HCT116 (cell line): ENCODE measurements at regions not wholly inside any gene's neighbourhood (a gene's known extent, or its start where the extent isn't known, plus 50 kb on each side); places are given as distances from the start of the nearest gene placed in this dataset.

Experiments used
- ATAC-seq: fragments of 200-7000 bp; cut with Tn5 transposase; 2 replicates; pipeline ENCODE4 v1.9.1; 2020; ENCODE audit warnings: mild to moderate bottlenecking, moderate library complexity
- BruUV-seq: library from RNA; stranded (reverse); fragments of 400-500 nt; replicated peaks from 2 replicates; lab custom pipeline; 2021; lab: Mats Ljungman, UMichigan
- CTCF ChIA-PET: fragments of 300-600 bp; sonication (Branson Sonifier 250); formaldehyde crosslinking; loops from one replicate; lab custom pipeline; 2021; ENCODE audit warnings: antibody characterized with exemption; lab: Charles Lee
- POLR2A ChIA-PET: fragments of 300-600, 350-600 bp; sonication (Branson Sonifier 250); formaldehyde crosslinking; loops from one replicate; lab custom pipeline; 2021; ENCODE audit warnings: antibody characterized with exemption; lab: Charles Lee
- RAD21 ChIA-PET, 2 experiments: fragments of 300-600 bp; sonication (Branson Sonifier 250); formaldehyde crosslinking; loops; one replicate each; lab custom pipeline; 2023; ENCODE audit warnings: low total read pairs in 2 of 2; ENCODE audit not compliant: uncharacterized antibody in 2 of 2, unreplicated experiment in 2 of 2, low non-redundant PET in 1 of 2; lab: Charles Lee
- DNase-seq: peaks from one replicate; pipeline ENCODE4 v3.0.0-alpha.2; 2010; ENCODE audit warnings: low read depth, low spot score
- H2AFZ ChIP-seq: fragments of 200-600 bp; shearing (Covaris generic), sonication (generic); 2 replicates; pipeline ENCODE4 v1.6.1; 2017; ENCODE audit warnings: low read depth, mixed run types, mixed read lengths, antibody characterized with exemption, low read length; ENCODE audit not compliant: poor library complexity, severe bottlenecking
- H3K27ac ChIP-seq: 2 replicates; pipeline ENCODE4 v1.5.1; 2012; ENCODE audit warnings: low read depth, low read length
- H3K27me3 ChIP-seq: fragments of 200-600 bp; sonication (generic); 2 replicates; pipeline ENCODE4 v1.6.1; 2016; ENCODE audit warnings: mixed run types, low read length, mixed read lengths; ENCODE audit not compliant: insufficient read depth
- H3K36me3 ChIP-seq, 2 experiments: fragments of 200-500 bp in 1 of 2; fragments of 200-600 bp in 1 of 2; sonication (Bioruptor generic) in 1 of 2; sonication (generic) in 1 of 2; 2 replicates each; pipeline versions ENCODE4 v1.5.1 to v1.6.1; 2014 to 2016; ENCODE audit warnings: low read length in 2 of 2, inconsistent platforms in 1 of 2, mixed read lengths in 1 of 2, mixed run types in 1 of 2; ENCODE audit not compliant: insufficient read depth in 2 of 2, control insufficient read depth in 1 of 2
- H3K4me1 ChIP-seq, 2 experiments: fragments of 200-600 bp in 1 of 2; sonication (generic) in 1 of 2; 2 replicates each; pipeline versions ENCODE4 v1.5.1 to v1.6.1; 2012 to 2017; ENCODE audit warnings: low read length in 2 of 2, inconsistent platforms in 1 of 2, mild to moderate bottlenecking in 1 of 2, mixed read lengths in 1 of 2, mixed run types in 1 of 2, moderate library complexity in 1 of 2; ENCODE audit not compliant: insufficient read depth in 2 of 2, control insufficient read depth in 1 of 2
- H3K4me2 ChIP-seq: fragments of 200-600 bp; sonication (generic); 2 replicates; pipeline ENCODE4 v1.6.1; 2017; ENCODE audit warnings: mixed run types, low read length, mixed read lengths
- H3K4me3 ChIP-seq, 2 experiments: fragments of 200-600 bp in 1 of 2; sonication (generic) in 1 of 2; replicated peaks in 1 of 2; 2 replicates each; pipeline ENCODE4 v1.5.1; 2011 to 2016; ENCODE audit warnings: low read length in 2 of 2, control low read depth in 1 of 2, low read depth in 1 of 2, mild to moderate bottlenecking in 1 of 2, mixed read lengths in 1 of 2, mixed run types in 1 of 2
- H3K79me2 ChIP-seq: fragments of 200-600 bp; sonication (generic); 2 replicates; pipeline ENCODE4 v1.6.1; 2017; ENCODE audit warnings: mild to moderate bottlenecking, mixed run types, low read length, moderate library complexity, mixed read lengths; ENCODE audit not compliant: insufficient read depth
- H3K9ac ChIP-seq: fragments of 200-600 bp; sonication (generic); 2 replicates; pipeline ENCODE4 v1.6.1; 2016; ENCODE audit warnings: low read length, mixed read lengths
- H3K9me2 ChIP-seq: fragments of 200-600 bp; sonication (generic), shearing (Covaris generic); 2 replicates; pipeline ENCODE4 v1.6.1; 2017; ENCODE audit warnings: mixed run types, mild to moderate bottlenecking, moderate library complexity; ENCODE audit not compliant: insufficient read depth
- H3K9me3 ChIP-seq, 2 experiments: fragments of 200-500 bp in 1 of 2; fragments of 200-600 bp in 1 of 2; sonication (Bioruptor generic) in 1 of 2; sonication (generic) in 1 of 2; 2 replicates each; pipeline ENCODE4 v1.6.1; 2014 to 2017; ENCODE audit warnings: low read length in 2 of 2, mixed read lengths in 2 of 2, inconsistent platforms in 1 of 2, low read depth in 1 of 2, mild to moderate bottlenecking in 1 of 2, mixed run types in 1 of 2, moderate library complexity in 1 of 2; ENCODE audit not compliant: control insufficient read depth in 1 of 2, insufficient read depth in 1 of 2
- H4K20me1 ChIP-seq: fragments of 200-600 bp; sonication (generic), shearing (Covaris generic); 2 replicates; pipeline ENCODE4 v1.6.1; 2017; ENCODE audit warnings: mixed run types, mild to moderate bottlenecking, moderate library complexity; ENCODE audit not compliant: insufficient read depth
- ATF3 ChIP-seq: IDR thresholded peaks from 2 replicates; pipeline ENCODE4 v1.6.1; 2012
- CBX3 ChIP-seq: IDR thresholded peaks from 2 replicates; pipeline ENCODE4 v1.6.1; 2012; ENCODE audit warnings: low read depth
- CEBPB ChIP-seq: IDR thresholded peaks from 2 replicates; pipeline ENCODE4 v1.6.1; 2012; ENCODE audit warnings: low read depth
- CTCF ChIP-seq, 3 experiments: fragments of 200-600 bp in 1 of 3; sonication (generic) in 1 of 3; IDR thresholded peaks in 2 of 3; conservative IDR thresholded peaks in 1 of 3; 2 replicates each; pipeline ENCODE4 v1.5.1; 2012 to 2017; ENCODE audit warnings: low read depth in 2 of 3, low read length in 2 of 3, antibody characterized with exemption in 1 of 3, borderline replicate concordance in 1 of 3, control low read depth in 1 of 3, mild to moderate bottlenecking in 1 of 3, mixed read lengths in 1 of 3, mixed run types in 1 of 3, moderate library complexity in 1 of 3; ENCODE audit not compliant: insufficient read depth in 1 of 3
- EGR1 ChIP-seq: IDR thresholded peaks from 2 replicates; pipeline ENCODE4 v1.6.1; 2012; ENCODE audit warnings: low read depth
- ELF1 ChIP-seq: IDR thresholded peaks from 2 replicates; pipeline ENCODE4 v1.6.1; 2012; ENCODE audit warnings: low read depth, borderline replicate concordance
- FOSL1 ChIP-seq: IDR thresholded peaks from 2 replicates; pipeline ENCODE4 v1.6.1; 2012; ENCODE audit warnings: low read depth
- JUND ChIP-seq: IDR thresholded peaks from 2 replicates; pipeline ENCODE4 v1.6.1; 2012
- MAX ChIP-seq: IDR thresholded peaks from 2 replicates; pipeline ENCODE4 v1.6.1; 2012
- POLR2A ChIP-seq: IDR thresholded peaks from 2 replicates; pipeline ENCODE4 v1.7.0; 2011; ENCODE audit warnings: borderline replicate concordance; ENCODE audit not compliant: insufficient read depth, insufficient read length; ENCODE audit errors: extremely low read depth
- RAD21 ChIP-seq: IDR thresholded peaks from 2 replicates; pipeline ENCODE4 v1.6.1; 2012; ENCODE audit warnings: low read depth, mild to moderate bottlenecking
- SIN3A ChIP-seq: IDR thresholded peaks from 2 replicates; pipeline ENCODE4 v1.6.1; 2012; ENCODE audit warnings: low read depth
- TCF7L2 ChIP-seq: IDR thresholded peaks from 2 replicates; pipeline ENCODE4 v1.7.0; 2011; ENCODE audit warnings: borderline replicate concordance, inconsistent platforms; ENCODE audit not compliant: insufficient read depth, insufficient read length; ENCODE audit errors: extremely low read depth
- YY1 ChIP-seq: IDR thresholded peaks from 2 replicates; pipeline ENCODE4 v1.6.1; 2011; ENCODE audit warnings: low read length, low read depth, moderate library complexity, mild to moderate bottlenecking; ENCODE audit not compliant: insufficient replicate concordance; ENCODE audit errors: extremely low read depth
- ZBTB33 ChIP-seq: IDR thresholded peaks from 2 replicates; pipeline ENCODE4 v1.6.1; 2011; ENCODE audit warnings: mild to moderate bottlenecking, low read length, moderate library complexity; ENCODE audit not compliant: insufficient replicate concordance; ENCODE audit errors: extremely low read depth
- ZNF274 ChIP-seq: fragments of 200-500 bp; sonication (Bioruptor generic); IDR thresholded peaks from 2 replicates; pipeline ENCODE4 v1.6.1; 2014; ENCODE audit warnings: mild to moderate bottlenecking, low read depth, low read length, inconsistent platforms
- intact Hi-C: fragments of 100-400 bp; cut with micrococcal nuclease; formaldehyde crosslinking; loops from 2 replicates; pipeline ENCODE4 v1.10.0; 2022

- no peak overlapping the region for H2AFZ ChIP-seq
- H3K4me3 ChIP-seq, result no peak overlapping the region
- ATAC-seq, result no peak
- no peaks in the 10 kb centered on the region for H4K20me1 ChIP-seq
- H3K27me3 ChIP-seq, result no peaks in the 10 kb centered on the region
- no TSS peak for BruUV-seq
- no peaks in the 10 kb centered on the region for H3K4me1 ChIP-seq
- H3K9ac ChIP-seq, result no peak overlapping the region
- DNase-seq, result no peak
- intact Hi-C loops, result loop anchor here (10.0 kb wide), 1 partner anchor 316 kb away; no protein-coding TSS in a partner anchor
- H3K79me2 ChIP-seq, result no peaks in the 10 kb centered on the region
- no peak overlapping the region for H3K27ac ChIP-seq
- peaks cover 6 to 29% of the 10 kb centered on the region in 2 experiments; a peak in 2 of 4 replicates for H3K9me3 ChIP-seq
- ChIA-PET POLR2A (no interaction called here), CTCF (no interaction called here), RAD21 (no interaction called here)
- TF ChIP-seq CBX3, result no peak
- no peak for TF ChIP-seq MAX
- TF ChIP-seq ATF3, result no peak
- no peak for TF ChIP-seq ZBTB33
- no peak for TF ChIP-seq FOSL1
- no peak for TF ChIP-seq ZNF274
- no peak for TF ChIP-seq CEBPB
- no peak for TF ChIP-seq ELF1
- TF ChIP-seq EGR1, result no peak
- no peak for TF ChIP-seq JUND
- no peak for TF ChIP-seq CTCF (IDR thresholded peaks at IDR 0.05 in 2 of 3, conservative IDR thresholded peaks at IDR 0.05 in 1 of 3; ENCODE audit: borderline replicate concordance in 1 of 3, insufficient read depth in 1 of 3, low read depth in 2 of 3, low read length in 2 of 3)
- TF ChIP-seq POLR2A, result no peak
- TF ChIP-seq TCF7L2, result no peak
- TF ChIP-seq YY1, result no peak
- no peak for TF ChIP-seq SIN3A
- no peak for TF ChIP-seq RAD21
- no peaks in the 10 kb centered on the region for H3K9me2 ChIP-seq
- H3K36me3 ChIP-seq, result no peaks in the 10 kb centered on the region
- no peak overlapping the region for H3K4me2 ChIP-seq
Observed at GRCh38 chr4:44118971-44119680, 329.5 kb downstream of the KCTD8 start.
